B cell (primary cell): ENCODE measurements at regions not wholly inside any gene's neighbourhood (a gene's known extent, or its start where the extent isn't known, plus 50 kb on each side); places are given as distances from the start of the nearest gene placed in this dataset.
"Not testable (repeated sequence)": the region's sequence is repeated elsewhere in the genome, so short reads cannot be mapped to it uniquely, and the experiment has no call there.

ENCODE experiments used
- ATAC-seq: fragments of 200-7000 bp; cut with Tn5 transposase; one replicate; pipeline ENCODE4 v1.10.0; 2021; ENCODE audit warnings: low read depth, mild to moderate bottlenecking, moderate number of reproducible peaks, moderate library complexity
- CTCF ChIA-PET: fragments of 350-600 bp; sonication (Branson Sonifier 250); formaldehyde crosslinking; loops from one replicate; lab custom pipeline; 2021; ENCODE audit warnings: antibody characterized with exemption, inconsistent platforms; lab: Charles Lee
- POLR2A ChIA-PET: fragments of 350-600 bp; sonication (Branson Sonifier 250); formaldehyde crosslinking; loops from one replicate; lab custom pipeline; 2021; ENCODE audit warnings: antibody characterized with exemption; lab: Charles Lee
- DNase-seq: peaks from one replicate; pipeline ENCODE4 v3.0.0; 2013
- H2AFZ ChIP-seq: 2 replicates; pipeline ENCODE4 v1.6.1; 2012; ENCODE audit warnings: mild to moderate bottlenecking, low read depth, low read length; ENCODE audit not compliant: insufficient read depth, poor library complexity, severe bottlenecking
- H3K27ac ChIP-seq, 2 donors: 1 replicate in 1 of 2; 2 replicates in 1 of 2; pipeline ENCODE4 v1.5.1; 2012 to 2013; ENCODE audit warnings: low read length in 2 of 2, mild to moderate bottlenecking in 2 of 2, moderate library complexity in 1 of 2
- H3K27me3 ChIP-seq, 4 experiments: fragments of 200-600 bp in 1 of 4; sonication (generic) in 1 of 4; replicated peaks in 1 of 4; 1 replicate in 2 of 4; 2 replicates in 2 of 4; pipeline versions ENCODE4 v1.6.1 to v1.7.0; 2013 to 2016; ENCODE audit warnings: low read length in 3 of 4, mild to moderate bottlenecking in 2 of 4, mixed read lengths in 1 of 4, moderate library complexity in 1 of 4; ENCODE audit not compliant: insufficient read depth in 4 of 4, control insufficient read depth in 3 of 4; ENCODE audit errors: control extremely low read depth in 1 of 4
- H3K36me3 ChIP-seq, 2 experiments: replicated peaks in 1 of 2; 1 replicate in 1 of 2; 2 replicates in 1 of 2; pipeline versions ENCODE4 v1.6.1 to v1.7.1; 2013; ENCODE audit warnings: low read length in 1 of 2; ENCODE audit not compliant: insufficient read depth in 2 of 2, control insufficient read depth in 1 of 2; ENCODE audit errors: control extremely low read depth in 1 of 2, extremely low read depth in 1 of 2
- H3K4me1 ChIP-seq, 2 donors: fragments of 200-600 bp in 1 of 2; sonication (generic) in 1 of 2; 1 replicate in 1 of 2; 2 replicates in 1 of 2; pipeline versions ENCODE4 v1.5.1 to v1.6.1; 2013 to 2017; ENCODE audit warnings: low read length in 2 of 2; ENCODE audit not compliant: control insufficient read depth in 2 of 2, insufficient read depth in 2 of 2
- H3K4me2 ChIP-seq: replicated peaks from 2 replicates; pipeline ENCODE3; 2012; ENCODE audit warnings: mild to moderate bottlenecking, low read depth, low read length; ENCODE audit not compliant: poor library complexity, severe bottlenecking
- H3K4me3 ChIP-seq, 5 experiments: fragments of 200-600 bp in 1 of 5; sonication (generic) in 1 of 5; 1 replicate in 3 of 5; 2 replicates in 2 of 5; pipeline versions ENCODE4 v1.5.1 to v1.7.0; 2011 to 2016; ENCODE audit warnings: low read length in 4 of 5, mild to moderate bottlenecking in 4 of 5, low read depth in 2 of 5, control low read depth in 1 of 5, moderate library complexity in 1 of 5; ENCODE audit not compliant: insufficient read depth in 1 of 5; ENCODE audit errors: control extremely low read depth in 1 of 5, extremely low read depth in 1 of 5
- H3K79me2 ChIP-seq: fragments of 200-600 bp; sonication (generic); one replicate; pipeline ENCODE4 v1.6.0; 2016; ENCODE audit warnings: low read length; ENCODE audit not compliant: control insufficient read depth, insufficient read depth
- H3K9ac ChIP-seq: fragments of 200-600 bp; sonication (generic); 2 replicates; pipeline ENCODE4 v1.6.1; 2017; ENCODE audit warnings: mild to moderate bottlenecking, low read length, moderate library complexity
- H3K9me3 ChIP-seq, 3 donors: one replicate each; pipeline versions ENCODE4 v1.6.1 to v1.7.1; 2013; ENCODE audit warnings: low read length in 2 of 3; ENCODE audit not compliant: control insufficient read depth in 2 of 3, insufficient read depth in 1 of 3; ENCODE audit errors: control extremely low read depth in 1 of 3
- H4K20me1 ChIP-seq: 2 replicates; pipeline ENCODE4 v1.6.0; 2012; ENCODE audit warnings: mild to moderate bottlenecking, low read length; ENCODE audit not compliant: insufficient read depth, control insufficient read depth, poor library complexity, severe bottlenecking
- H3K27ac Mint-ChIP-seq: one replicate; pipeline ENCODE4 v1.8.0; 2021; ENCODE audit warnings: mixed read lengths
- H3K27me3 Mint-ChIP-seq: one replicate; pipeline ENCODE4 v1.8.0; 2021; ENCODE audit warnings: mixed read lengths
- H3K4me1 Mint-ChIP-seq: one replicate; pipeline ENCODE4 v1.8.0; 2021; ENCODE audit warnings: mixed read lengths
- H3K4me3 Mint-ChIP-seq: one replicate; pipeline ENCODE4 v1.8.0; 2021; ENCODE audit warnings: mixed read lengths
- H3K9me3 Mint-ChIP-seq: one replicate; pipeline ENCODE4 v1.8.0; 2022; ENCODE audit warnings: mixed read lengths; ENCODE audit not compliant: insufficient read depth
- EZH2 ChIP-seq: IDR thresholded peaks from 2 replicates; pipeline ENCODE4 v1.6.1; 2012; ENCODE audit warnings: borderline replicate concordance, low read depth, mild to moderate bottlenecking, moderate library complexity, low read length; ENCODE audit not compliant: insufficient read depth, poor library complexity, severe bottlenecking
- WGBS: methylation state at CpG from one replicate; pipeline ENCODE4 v1.1.5; 2013; ENCODE audit warnings: missing lambda C conversion rate; ENCODE audit not compliant: insufficient coverage; 5-methylcytosine and 5-hydroxymethylcytosine counted together
- intact Hi-C: fragments of 100-400 bp; cut with micrococcal nuclease; formaldehyde crosslinking; loops from one replicate; pipeline ENCODE4 v1.10.0; 2022
- TF ChIP-seq, protein P1 (sequence below): fragments of 200-600 bp; IDR thresholded peaks from one replicate; pipeline ENCODE4 v1.8.0; 2022; ENCODE audit warnings: antibody characterized with exemption, mild to moderate bottlenecking

DNA sequence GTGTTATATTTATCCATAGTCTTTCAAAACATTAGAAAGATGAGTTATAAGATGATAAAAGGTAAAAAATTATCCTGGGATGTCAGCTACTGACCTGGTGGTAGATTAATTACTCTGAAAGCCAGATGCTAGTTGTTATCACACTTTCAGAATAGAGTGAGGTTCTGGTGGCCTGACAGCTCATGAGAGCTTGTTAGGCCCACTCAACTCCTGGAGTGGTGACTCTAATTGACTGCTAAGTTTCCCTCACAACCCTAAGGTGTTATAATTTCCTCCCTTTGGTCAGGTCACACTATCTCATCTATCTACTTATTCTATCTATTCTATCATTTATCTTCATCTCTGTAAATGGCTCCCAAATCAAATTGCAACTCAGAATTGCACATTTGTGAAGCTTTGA lies 90.1 kb downstream of the ZNF648 start:
- H4K20me1 ChIP-seq: no peaks in the 10 kb centered on the region

DNA sequence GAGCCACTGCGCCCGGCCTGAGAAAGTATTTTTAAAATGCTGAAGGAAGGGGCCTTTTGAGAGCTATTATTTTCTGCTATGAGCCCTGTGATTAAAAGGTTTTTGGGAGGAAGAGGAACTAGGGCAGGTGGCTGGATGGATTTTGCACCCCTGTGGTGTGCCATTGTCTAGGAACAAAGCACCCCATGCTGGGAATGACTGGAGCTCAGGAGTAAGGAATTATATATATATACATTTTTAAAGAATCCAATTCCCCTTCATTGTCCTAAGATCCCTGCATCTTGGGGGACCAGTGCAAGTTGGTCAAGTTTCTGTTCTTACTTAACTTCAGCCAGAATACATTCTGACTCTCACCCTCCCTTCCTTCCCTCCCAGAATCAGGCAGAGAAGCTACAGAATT lies 91.6 kb downstream of the ZNF648 start:
- no peak for ATAC-seq
- Histone ChIP-seq H3K27ac (no peak overlapping the region), H2AFZ (no peak overlapping the region), H3K4me1 (no peaks in the 10 kb centered on the region), H3K4me3 (no peak overlapping the region), H3K9ac (no peak overlapping the region), H3K9me3 (peaks cover 0 to 5% (median 0%) of the 10 kb centered on the region in 3 donors), H3K79me2 (no peaks in the 10 kb centered on the region), H3K27me3 (peaks cover 0 to 12% (median 0%) of the 10 kb centered on the region in 4 experiments), H3K36me3 (no peaks in the 10 kb centered on the region), H4K20me1 (no peaks in the 10 kb centered on the region), H3K4me2 (no peak overlapping the region)
- H3K27ac Mint-ChIP-seq: no peak overlapping the region
- DNase-seq: no peak
- no peaks in the 10 kb centered on the region for H3K4me1 Mint-ChIP-seq
- H3K9me3 Mint-ChIP-seq: no peaks in the 10 kb centered on the region
- no peak overlapping the region for H3K4me3 Mint-ChIP-seq
- ChIA-PET CTCF (no interaction called here), POLR2A (no interaction called here)
- peaks cover 23% of the 10 kb centered on the region for H3K27me3 Mint-ChIP-seq
- TF ChIP-seq, protein P1, sequence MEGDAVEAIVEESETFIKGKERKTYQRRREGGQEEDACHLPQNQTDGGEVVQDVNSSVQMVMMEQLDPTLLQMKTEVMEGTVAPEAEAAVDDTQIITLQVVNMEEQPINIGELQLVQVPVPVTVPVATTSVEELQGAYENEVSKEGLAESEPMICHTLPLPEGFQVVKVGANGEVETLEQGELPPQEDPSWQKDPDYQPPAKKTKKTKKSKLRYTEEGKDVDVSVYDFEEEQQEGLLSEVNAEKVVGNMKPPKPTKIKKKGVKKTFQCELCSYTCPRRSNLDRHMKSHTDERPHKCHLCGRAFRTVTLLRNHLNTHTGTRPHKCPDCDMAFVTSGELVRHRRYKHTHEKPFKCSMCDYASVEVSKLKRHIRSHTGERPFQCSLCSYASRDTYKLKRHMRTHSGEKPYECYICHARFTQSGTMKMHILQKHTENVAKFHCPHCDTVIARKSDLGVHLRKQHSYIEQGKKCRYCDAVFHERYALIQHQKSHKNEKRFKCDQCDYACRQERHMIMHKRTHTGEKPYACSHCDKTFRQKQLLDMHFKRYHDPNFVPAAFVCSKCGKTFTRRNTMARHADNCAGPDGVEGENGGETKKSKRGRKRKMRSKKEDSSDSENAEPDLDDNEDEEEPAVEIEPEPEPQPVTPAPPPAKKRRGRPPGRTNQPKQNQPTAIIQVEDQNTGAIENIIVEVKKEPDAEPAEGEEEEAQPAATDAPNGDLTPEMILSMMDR: no peak
- TF ChIP-seq EZH2: no peak
- intact Hi-C loops: no loop called here
- WGBS: 57% methylated on average over 2 of the region's 2 CpGs

More for the DNA sequence above, 90.1 kb downstream of the ZNF648 start:
- Mint-ChIP-seq H3K4me1 (no peaks in the 10 kb centered on the region), H3K4me3 (no peak overlapping the region), H3K9me3 (peaks cover 3% of the 10 kb centered on the region), H3K27ac (no peak overlapping the region), H3K27me3 (peaks cover 27% of the 10 kb centered on the region)
- Histone ChIP-seq H3K79me2 (no peaks in the 10 kb centered on the region), H3K27ac (no peak overlapping the region), H2AFZ (no peak overlapping the region), H3K9ac (no peak overlapping the region), H3K4me3 (no peak overlapping the region), H3K4me1 (no peaks in the 10 kb centered on the region), H3K36me3 (no peaks in the 10 kb centered on the region), H3K9me3 (peaks cover 0 to 9% (median 0%) of the 10 kb centered on the region in 3 donors), H3K27me3 (peaks cover 0 to 12% (median 0%) of the 10 kb centered on the region in 4 experiments), H3K4me2 (no peak overlapping the region)
- ChIA-PET POLR2A (no interaction called here), CTCF (interaction anchor here (1.1 kb wide), 1 partner anchor 494 kb away, joined by 4 read pairs; no protein-coding TSS in a partner anchor)
- ATAC-seq (no peak), DNase-seq (no peak)
- intact Hi-C loops: no loop called here
- TF ChIP-seq EZH2: no peak
- TF ChIP-seq, protein P1: no peak

DNA sequence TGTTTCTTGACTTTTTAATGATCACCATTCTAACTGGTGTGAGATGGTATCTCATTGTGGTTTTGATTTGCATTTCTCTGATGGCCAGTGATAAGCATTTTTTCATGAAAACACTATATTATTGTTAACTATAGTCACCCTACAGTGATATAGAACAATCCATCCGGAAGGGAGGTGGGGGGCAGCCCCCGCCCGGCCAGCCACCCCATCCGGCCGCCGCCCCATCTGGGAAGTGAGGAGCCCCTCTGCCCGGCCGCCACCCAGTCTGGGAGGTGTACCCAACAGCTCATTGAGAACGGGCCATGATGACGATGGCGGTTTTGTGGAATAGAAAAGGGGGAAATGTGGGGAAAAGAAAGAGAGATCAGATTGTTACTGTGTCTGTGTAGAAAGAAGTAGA lies 106.8 kb downstream of the ZNF648 start:
- H3K79me2 ChIP-seq, H3K9me3 ChIP-seq, H3K4me3 ChIP-seq, H2AFZ ChIP-seq, CTCF ChIA-PET, H3K27ac Mint-ChIP-seq, POLR2A ChIA-PET, H3K27me3 Mint-ChIP-seq, H3K4me3 Mint-ChIP-seq, H3K4me2 ChIP-seq, intact Hi-C loops, ATAC-seq, H4K20me1 ChIP-seq, DNase-seq, H3K4me1 ChIP-seq, H3K4me1 Mint-ChIP-seq, H3K36me3 ChIP-seq, H3K27ac ChIP-seq, H3K27me3 ChIP-seq, H3K9ac ChIP-seq: not testable (repeated sequence)
- no CpG with 5 or more reads among the region's 11 CpGs for WGBS
- H3K9me3 Mint-ChIP-seq: peaks cover 14% of the 10 kb centered on the region
